ENCODE measurements at regions not wholly inside any gene's neighbourhood (a gene's known extent, or its start where the extent isn't known, plus 50 kb on each side); places are given as distances from the start of the nearest gene placed in this dataset.

DNA sequence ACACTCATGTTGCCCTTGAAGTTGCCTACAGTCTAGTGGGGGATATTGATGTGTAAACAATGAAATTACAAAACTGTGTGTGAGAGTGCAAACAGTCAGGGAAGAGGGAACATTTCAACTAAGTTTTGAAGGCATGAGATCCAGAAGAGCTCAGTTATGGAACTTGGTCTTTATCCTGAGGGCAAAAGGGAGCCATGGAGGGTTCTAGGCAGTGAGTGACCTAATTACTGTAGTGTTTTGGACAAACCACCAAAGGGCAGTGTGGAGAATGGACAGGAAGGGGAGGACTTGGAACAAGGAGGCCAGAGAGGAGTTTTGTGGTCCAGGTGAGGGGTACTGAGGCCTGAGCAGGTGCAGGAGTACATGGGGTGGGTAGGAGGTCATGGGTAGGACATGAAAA lies 143.7 kb upstream of the SMIM23 start:
- H3K4me3 ChIP-seq: no peak overlapping the region
- DNase-seq (ENCODE audit: low read depth in 1 of 2, low spot score in 1 of 2): no peak
- TF ChIP-seq CTCF (IDR thresholded peaks at IDR 0.05; ENCODE audit: low read depth, low read length): no peak

DNA sequence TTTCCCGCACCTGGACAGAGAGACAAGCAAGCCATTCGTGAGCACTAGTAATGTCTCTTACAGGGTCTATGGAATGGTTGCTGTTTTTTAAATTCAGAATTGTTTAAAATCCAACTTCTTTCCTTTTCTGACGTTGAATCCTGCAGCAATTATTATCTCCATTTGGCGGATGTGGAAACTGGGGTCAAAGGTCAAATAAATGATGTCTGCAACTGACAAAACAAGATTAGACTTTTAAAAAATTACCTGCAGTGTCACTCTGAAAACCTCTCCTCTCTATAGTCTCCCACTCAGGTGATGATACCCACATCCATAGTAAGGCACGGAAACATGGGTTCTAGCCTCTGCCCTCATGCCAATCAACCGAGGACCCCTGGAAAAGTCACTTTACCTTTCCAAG lies 142.7 kb upstream of the SMIM23 start:
- H3K27me3 ChIP-seq: no peaks in the 10 kb centered on the region
- no peak for TF ChIP-seq CTCF (IDR thresholded peaks at IDR 0.05; ENCODE audit: low read depth, low read length)
- no peak for DNase-seq (ENCODE audit: low read depth in 1 of 2, low spot score in 1 of 2)

More for the DNA sequence above, 143.7 kb upstream of the SMIM23 start:
- no peaks in the 10 kb centered on the region for H3K27me3 ChIP-seq
- H3K9me3 ChIP-seq (ENCODE audit: low read depth): no peaks in the 10 kb centered on the region
- H3K36me3 ChIP-seq: no peaks in the 10 kb centered on the region
- no peak overlapping the region for H3K27ac ChIP-seq
- H3K4me1 ChIP-seq (ENCODE audit: low read depth): peaks cover 17% of the 10 kb centered on the region

DNA sequence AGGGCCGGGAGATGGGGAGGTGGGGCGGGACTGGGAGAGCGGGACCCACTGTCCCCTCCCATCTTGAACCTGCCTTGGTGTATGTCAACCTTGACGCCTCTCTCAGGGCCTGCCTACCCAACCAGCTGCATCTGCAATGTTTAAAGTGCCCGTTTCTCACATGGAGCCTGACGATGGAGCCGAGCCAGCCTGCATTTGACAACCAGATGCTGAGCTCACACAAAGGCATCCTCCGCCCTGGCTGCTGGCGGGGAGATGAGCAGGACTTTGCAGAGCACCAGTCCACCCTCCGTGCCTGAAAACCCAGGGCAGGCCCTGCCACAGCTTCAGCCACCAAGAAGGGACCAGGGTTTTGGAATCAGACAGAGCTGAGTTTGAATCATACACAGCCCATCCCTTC lies 141.1 kb upstream of the SMIM23 start:
- DNase-seq (ENCODE audit: low read depth in 1 of 2, low spot score in 1 of 2): no peak
- no peak overlapping the region for H3K27ac ChIP-seq
- no peaks in the 10 kb centered on the region for H3K36me3 ChIP-seq
- H3K4me3 ChIP-seq: no peak overlapping the region
- no peak for TF ChIP-seq CTCF (IDR thresholded peaks at IDR 0.05; ENCODE audit: low read depth, low read length)
- H3K4me1 ChIP-seq (ENCODE audit: low read depth): peaks cover 16% of the 10 kb centered on the region
- H3K9me3 ChIP-seq (ENCODE audit: low read depth): no peaks in the 10 kb centered on the region
- H3K27me3 ChIP-seq: no peaks in the 10 kb centered on the region

More for the DNA sequence above, 142.7 kb upstream of the SMIM23 start:
- Histone ChIP-seq H3K9me3 (ENCODE audit: low read depth) (no peaks in the 10 kb centered on the region), H3K36me3 (no peaks in the 10 kb centered on the region), H3K4me1 (ENCODE audit: low read depth) (peaks cover 17% of the 10 kb centered on the region), H3K4me3 (no peak overlapping the region), H3K27ac (no peak overlapping the region)

DNA sequence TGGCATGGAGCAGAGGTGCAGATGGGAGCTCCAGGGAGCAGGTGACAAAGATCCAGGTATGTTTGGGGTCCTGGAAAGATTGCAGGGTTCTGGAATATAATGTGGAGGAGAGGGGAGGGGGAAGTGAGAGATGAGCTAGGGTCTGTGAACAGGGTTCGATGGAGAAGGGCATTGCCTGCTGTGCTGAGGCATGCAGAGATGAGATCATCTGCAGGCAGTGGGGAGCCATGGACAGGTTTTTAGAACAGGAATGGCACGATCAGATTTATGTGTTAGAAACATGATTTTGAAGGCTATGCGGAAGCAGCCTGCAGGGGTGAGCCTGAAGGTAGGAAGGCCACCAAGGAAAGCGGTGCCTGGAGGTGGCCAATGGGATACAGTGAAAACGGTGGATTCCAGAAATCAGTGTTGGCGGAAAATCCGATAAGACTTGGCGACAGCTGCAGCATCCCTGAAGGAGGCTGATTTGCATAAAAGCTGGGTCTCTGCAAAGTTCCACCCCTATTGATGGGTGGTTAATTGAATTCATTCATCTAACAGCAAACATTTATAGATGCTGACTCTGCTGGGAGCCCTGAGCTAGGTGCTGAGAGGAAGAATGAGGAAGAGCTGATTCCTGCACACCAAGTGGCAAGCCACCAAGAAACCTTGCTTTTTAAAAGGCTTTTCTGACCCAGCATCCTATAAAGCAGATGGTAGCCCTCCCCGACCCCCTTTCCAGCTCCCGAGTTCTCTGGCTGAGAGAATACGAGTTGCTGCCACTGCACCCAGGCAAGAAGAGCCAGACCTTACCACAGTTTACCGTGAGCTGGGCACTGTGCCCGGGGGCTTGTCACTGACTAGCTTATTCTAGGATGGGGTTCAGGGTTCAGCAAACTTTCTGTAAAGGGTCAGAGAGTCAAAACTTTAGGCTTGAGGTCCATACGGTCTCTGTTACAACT lies 139.2 kb upstream of the SMIM23 start:
- no peaks in the 10 kb centered on the region for H3K27me3 ChIP-seq
- no peak overlapping the region for H3K4me3 ChIP-seq

More for the DNA sequence above, 139.2 kb upstream of the SMIM23 start:
- DNase-seq (ENCODE audit: low read depth in 1 of 2, low spot score in 1 of 2): no peak
- Histone ChIP-seq H3K27ac (no peak overlapping the region), H3K36me3 (no peaks in the 10 kb centered on the region), H3K4me1 (ENCODE audit: low read depth) (no peaks in the 10 kb centered on the region), H3K9me3 (ENCODE audit: low read depth) (no peaks in the 10 kb centered on the region)
- no peak for TF ChIP-seq CTCF (IDR thresholded peaks at IDR 0.05; ENCODE audit: low read depth, low read length)

All from cardiac muscle cell (in vitro differentiated cells and primary cell).